Left colon (tissue), 2 donors: ENCODE measurements at regions not wholly inside any gene's neighbourhood (a gene's known extent, or its start where the extent isn't known, plus 50 kb on each side); places are given as distances from the start of the nearest gene placed in this dataset.
"Not testable (repeated sequence)": the region's sequence is repeated elsewhere in the genome, so short reads cannot be mapped to it uniquely, and the experiment has no call there.

Experiments
- ATAC-seq: fragments of 200-7000 bp; cut with Tn5 transposase; one replicate; pipeline ENCODE4 v1.9.1; 2020; ENCODE audit warnings: mild to moderate bottlenecking, moderate library complexity
- DNase-seq, 2 donors: peaks; one replicate each; pipeline ENCODE4 v3.0.0-alpha.2; 2020
- intact Hi-C, 2 donors: fragments of 100-400 bp; cut with DNase I in 1 of 2; cut with micrococcal nuclease in 1 of 2; formaldehyde crosslinking; loops; one replicate each; pipeline versions ENCODE4 v1.11.2 to v1.14.0; 2022; cut with DNase I, micrococcal nuclease
- donor health status: DM: no; HTN: no; CAD: no.
- donor health status: DM: yes; HTN: yes; CAD: no.

GRCh38 chr7:142494021-142494420 is 236.2 kb upstream of the PRSS58 start:
- ATAC-seq (no peak), DNase-seq (no peak)
- intact Hi-C loops: no loop called here

DNA sequence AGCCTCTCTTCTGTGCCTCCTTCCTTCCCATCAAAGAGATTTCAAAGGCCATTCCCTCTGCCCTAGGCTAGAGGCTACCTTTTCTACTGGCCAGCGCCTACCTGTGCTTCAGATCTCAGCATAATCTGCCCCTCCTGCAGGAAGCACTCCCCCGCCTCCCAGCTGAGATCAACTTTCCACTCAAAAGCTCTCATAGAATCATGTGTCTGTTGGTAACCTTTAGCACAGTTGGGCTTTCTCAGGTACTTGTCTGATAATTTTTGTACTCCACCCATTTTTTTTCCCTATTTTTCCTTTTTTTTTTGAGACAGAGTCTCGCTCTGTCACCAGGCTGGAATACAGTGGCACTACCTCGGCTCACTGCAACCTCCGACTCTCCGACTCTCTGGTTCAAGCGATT is 231.0 kb upstream of the PRSS58 start:
- DNase-seq (no peak), ATAC-seq (peak; percentile 84)
- intact Hi-C loops: no loop called here

- ATAC-seq: peak; percentile 59
- intact Hi-C loops: no loop called here
Measured at GRCh38 chr7:142488036-142488633, 230.3 kb upstream of the PRSS58 start.

DNA sequence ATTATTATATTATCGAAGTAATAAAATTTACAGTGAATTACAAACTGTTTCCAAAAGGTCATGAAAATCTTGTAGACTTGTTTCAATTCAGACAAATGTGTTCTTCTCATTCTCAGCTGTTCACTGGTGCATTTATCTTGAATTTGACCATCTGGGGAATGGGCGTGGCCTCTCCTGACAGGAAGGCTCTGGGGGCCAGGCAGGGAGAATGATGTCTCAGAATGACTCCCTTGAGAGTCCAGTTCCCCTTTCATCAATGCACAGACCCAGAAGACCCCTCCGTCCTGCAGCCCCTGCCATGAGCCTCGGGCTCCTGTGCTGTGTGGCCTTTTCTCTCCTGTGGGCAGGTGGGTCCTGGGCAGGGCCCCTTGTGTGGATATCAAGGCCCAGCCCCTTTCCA is 229.7 kb upstream of the PRSS58 start:
- intact Hi-C loops, ATAC-seq, DNase-seq: not testable (repeated sequence)

More at GRCh38 chr7:142488036-142488633, 230.3 kb upstream of the PRSS58 start:
- DNase-seq: no peak

- DNase-seq: no peak
- intact Hi-C loops: no loop called here
- no peak for ATAC-seq
Measured at GRCh38 chr7:142487124-142487523, 229.3 kb upstream of the PRSS58 start.

GRCh38 chr7:142485617-142486226 is 227.9 kb upstream of the PRSS58 start:
- DNase-seq (no peak), ATAC-seq (no peak)
- intact Hi-C loops: no loop called here

DNA sequence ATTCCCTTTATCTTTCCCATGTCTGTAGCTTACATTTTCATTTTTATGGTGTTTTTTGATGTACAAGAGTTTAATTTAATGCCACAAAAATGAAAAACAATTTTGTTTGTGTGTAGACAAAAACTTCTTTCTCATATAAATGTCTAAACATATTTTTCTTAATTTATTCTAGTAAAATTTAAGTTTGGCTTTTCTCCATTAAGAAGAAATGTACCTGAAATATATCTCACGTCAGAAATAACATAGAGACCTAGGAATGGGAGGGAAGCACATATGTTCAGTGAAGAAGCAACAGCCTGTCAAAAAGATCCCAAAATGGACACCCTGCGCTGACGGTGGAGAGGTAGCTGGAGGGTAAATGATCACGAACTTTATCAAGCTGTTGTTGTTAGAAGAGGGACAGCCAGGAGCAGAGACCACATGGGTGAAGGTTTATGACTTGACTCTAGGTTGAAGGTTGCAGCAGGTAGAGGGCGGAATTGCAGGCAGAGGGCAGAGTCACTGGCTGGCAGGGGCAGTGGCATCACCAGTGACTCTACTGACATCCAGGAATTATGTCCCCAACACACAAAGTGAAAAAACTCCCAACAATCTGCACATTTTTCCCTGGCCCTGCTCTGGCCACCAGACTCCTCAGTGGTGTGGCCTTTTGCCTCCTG is 225.9 kb upstream of the PRSS58 start:
- peak; percentile 57 for ATAC-seq

GRCh38 chr7:142482891-142483658 is 225.2 kb upstream of the PRSS58 start:
- peak in 1 of 2 donors; percentile 73 for DNase-seq
- ATAC-seq: peak; percentile 77
- intact Hi-C loops: no loop called here

More for the DNA sequence above, 225.9 kb upstream of the PRSS58 start:
- intact Hi-C loops: no loop called here
- DNase-seq: no peak

- intact Hi-C loops: no loop called here
- ATAC-seq (no peak), DNase-seq (no peak)
Measured at GRCh38 chr7:142481548-142481947, 223.7 kb upstream of the PRSS58 start.

GRCh38 chr7:142478479-142479220 is 220.8 kb upstream of the PRSS58 start:
- intact Hi-C loops: no loop called here
- DNase-seq (peak in 1 of 2 donors; percentile 33), ATAC-seq (peak; percentile 75)

DNA sequence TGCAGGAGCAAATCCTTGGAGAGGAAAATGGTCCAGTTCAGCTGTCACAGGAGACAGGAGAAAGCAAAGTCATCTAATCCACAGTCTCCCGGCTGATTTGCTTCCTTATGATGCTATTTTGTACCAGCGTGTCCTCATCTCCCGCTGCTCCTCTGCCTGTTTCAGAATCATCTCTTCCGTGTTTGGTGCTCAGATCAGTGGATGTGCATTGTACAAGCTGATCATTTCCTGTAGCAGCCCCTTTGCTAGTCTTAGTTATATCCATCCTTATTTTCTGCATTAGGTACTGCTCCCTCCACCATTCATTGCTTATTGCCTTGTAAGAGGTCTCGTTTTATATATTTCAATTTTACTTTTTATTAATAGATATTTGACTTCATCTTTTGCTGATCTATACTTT is 219.9 kb upstream of the PRSS58 start:
- ATAC-seq, DNase-seq, intact Hi-C loops: not testable (repeated sequence)

DNA sequence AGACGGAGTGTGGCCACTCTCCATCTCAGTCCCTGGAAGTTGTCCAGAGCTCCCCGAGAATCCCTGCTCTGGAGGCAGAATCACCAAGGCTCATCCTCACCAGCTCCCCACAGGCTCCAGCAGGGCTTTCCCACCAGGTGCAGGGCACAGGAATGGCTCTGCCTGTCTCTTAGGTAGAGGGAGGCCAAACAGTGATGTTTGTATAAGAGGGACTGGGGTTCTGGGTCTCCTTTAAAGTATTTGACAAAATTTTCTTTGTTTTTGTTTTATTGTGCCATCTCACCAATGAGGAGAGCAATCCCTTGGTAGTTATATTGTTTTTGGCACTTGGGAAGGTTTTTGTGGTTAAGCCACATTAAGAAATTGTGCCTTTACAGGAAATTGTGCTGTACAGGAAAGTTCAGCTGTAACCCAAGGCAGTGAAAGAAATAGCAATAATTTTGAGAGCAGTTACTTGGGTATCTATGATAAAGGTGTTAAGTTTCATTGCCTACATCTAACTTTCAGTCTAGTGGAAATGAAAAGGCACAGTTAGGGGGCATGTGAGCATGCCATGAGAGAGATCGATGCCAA is 219.3 kb upstream of the PRSS58 start:
- intact Hi-C loops: no loop called here
- no peak for DNase-seq
- ATAC-seq: no peak

GRCh38 chr7:142476077-142476476 is 218.2 kb upstream of the PRSS58 start:
- ATAC-seq: no peak
- intact Hi-C loops: no loop called here
- no peak for DNase-seq

DNA sequence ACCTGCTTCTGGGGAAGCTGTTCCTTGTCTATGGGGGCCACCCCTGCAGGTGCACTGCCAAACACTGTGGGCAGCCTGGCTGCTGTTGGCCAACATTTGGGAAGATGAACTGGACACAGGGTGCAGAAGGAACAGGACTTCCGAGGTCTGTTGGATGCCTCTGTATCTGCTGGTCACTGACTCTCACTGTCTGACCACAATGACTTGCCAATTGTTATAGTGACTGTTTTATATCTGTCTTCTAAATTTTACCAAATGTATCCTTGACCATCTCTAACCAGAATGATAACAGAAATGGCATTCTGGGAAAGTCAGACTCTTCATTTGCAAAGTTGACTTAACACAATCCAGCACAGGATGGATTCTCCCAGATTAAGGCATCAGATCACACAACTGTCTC is 214.0 kb upstream of the PRSS58 start:
- intact Hi-C loops: no loop called here
- no peak for DNase-seq
- peak; percentile 6 for ATAC-seq

DNA sequence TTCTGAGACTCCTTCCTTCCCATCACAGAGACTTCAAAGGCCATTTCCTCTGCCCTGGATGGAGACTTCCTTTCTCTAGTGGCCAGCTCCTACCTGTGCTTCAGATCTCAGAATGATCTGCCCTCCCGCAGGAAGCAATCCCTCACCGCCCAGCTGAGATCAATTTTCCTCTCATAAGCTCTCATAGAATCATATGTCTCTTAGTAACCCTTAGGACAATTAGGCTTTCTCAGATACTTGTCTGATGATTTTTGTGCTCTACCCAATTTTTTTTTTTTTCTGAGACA is 212.6 kb upstream of the PRSS58 start:
- intact Hi-C loops: no loop called here
- no peak for DNase-seq
- peak; percentile 85 for ATAC-seq

DNA sequence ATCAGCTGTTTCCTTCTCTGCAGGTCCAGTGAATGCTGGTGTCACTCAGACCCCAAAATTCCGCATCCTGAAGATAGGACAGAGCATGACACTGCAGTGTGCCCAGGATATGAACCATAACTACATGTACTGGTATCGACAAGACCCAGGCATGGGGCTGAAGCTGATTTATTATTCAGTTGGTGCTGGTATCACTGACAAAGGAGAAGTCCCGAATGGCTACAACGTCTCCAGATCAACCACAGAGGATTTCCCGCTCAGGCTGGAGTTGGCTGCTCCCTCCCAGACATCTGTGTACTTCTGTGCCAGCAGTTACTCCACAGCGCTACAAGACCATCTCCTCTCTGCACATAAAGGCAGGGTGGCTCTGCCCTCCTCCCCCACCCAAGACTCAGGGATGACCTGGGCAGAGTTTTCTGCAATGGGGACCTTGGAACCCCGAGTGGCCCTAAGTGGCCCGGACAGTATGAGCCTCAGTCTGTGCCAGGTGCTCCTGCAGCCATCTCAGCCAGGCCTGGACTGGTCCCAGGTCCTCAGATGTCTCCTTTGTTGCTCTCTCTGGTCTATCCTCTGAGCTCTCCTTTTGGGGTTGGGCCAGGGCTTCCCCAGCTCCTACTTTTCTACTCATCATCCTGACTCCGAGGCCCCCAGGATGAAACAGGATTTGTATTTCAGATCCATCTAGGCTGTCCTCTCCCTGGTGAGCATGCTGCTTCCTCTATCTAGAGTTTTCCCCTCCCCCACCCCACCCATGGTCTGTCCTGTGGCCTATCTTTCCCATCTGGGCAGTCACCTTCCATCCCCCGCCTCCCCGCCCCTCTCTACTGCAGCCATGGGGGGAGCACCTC is 212.1 kb upstream of the PRSS58 start:
- DNase-seq: no peak
- no peak for ATAC-seq

DNA sequence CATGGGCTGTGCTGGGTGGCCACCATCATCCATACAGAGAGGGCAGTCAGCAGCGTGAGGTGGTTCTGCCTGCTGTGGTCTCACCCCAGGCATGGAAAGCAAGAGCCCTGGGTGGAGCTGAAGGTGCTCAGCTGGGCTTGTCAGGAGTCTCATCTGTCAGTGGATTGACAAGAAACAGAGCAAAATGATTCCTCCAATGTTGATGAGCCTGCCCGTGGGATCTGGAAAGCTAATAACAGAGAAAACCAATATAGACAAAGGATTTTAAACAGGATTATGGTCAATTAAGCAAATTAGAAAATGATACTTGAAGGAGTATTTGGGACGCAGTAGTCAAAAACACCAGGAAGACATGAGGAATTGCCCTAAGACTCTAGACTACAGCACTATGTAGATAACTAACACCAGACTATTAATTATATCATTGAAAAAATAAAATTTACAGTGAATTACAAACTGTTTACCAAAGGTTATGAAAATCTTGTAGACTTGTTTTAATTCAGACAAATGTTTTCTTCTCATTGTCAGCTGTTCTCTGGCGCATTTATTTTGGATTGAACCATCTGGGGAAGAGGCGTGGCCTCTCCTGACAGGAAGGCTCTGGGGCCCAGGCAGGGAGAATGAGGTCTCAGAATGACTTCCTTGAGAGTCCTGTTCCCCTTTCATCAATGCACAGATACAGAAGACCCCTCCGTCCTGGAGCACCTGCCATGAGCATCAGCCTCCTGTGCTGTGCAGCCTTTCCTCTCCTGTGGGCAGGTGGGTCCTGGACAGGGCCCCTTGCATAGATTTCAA is 211.2 kb upstream of the PRSS58 start:
- intact Hi-C loops: no loop called here
- no peak for DNase-seq
- no peak for ATAC-seq

More for the DNA sequence above, 212.1 kb upstream of the PRSS58 start:
- intact Hi-C loops: no loop called here
